ENCODE measurements at regions not wholly inside any gene's neighbourhood (a gene's known extent, or its start where the extent isn't known, plus 50 kb on each side); places are given as distances from the start of the nearest gene placed in this dataset.
"Not testable (repeated sequence)": the region's sequence is repeated elsewhere in the genome, so short reads cannot be mapped to it uniquely, and the experiment has no call there.

DNA sequence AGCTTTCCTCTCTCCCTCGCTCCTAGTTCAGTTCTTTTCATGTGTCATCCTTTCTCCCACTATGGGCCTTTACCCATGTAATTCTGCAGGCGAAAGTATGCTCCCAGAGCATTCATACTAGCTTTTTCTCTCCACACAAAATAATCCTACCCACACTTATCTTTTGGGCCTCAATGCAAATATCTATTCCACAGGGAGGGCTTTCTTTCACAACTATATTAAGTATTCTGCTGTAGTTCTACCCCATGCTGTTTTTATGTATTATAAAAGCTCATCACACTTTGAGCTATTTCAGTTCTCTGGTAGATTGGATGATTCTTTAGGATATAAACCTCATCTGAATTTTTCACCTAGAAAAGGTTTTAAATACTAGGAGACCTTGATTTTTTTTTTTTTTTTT lies 774.6 kb upstream of the CRIM1 start:
- Mint-ChIP-seq H3K36me3 (ENCODE audit: low read depth) (no peaks in the 10 kb centered on the region), H3K27ac (no peak overlapping the region), H3K4me3 (no peak overlapping the region), H3K4me1 (no peaks in the 10 kb centered on the region), H3K9me3 (peaks cover 8% of the 10 kb centered on the region), H3K27me3 (no peaks in the 10 kb centered on the region)
- no peak for DNase-seq
- POLR2A ChIA-PET, result no interaction called here
- CTCF ChIA-PET, result no interaction called here

- H3K36me3 Mint-ChIP-seq (ENCODE audit: low read depth); CTCF ChIA-PET; H3K4me1 Mint-ChIP-seq; POLR2A ChIA-PET; H3K27me3 Mint-ChIP-seq; H3K27ac Mint-ChIP-seq; H3K4me3 Mint-ChIP-seq; H3K9me3 Mint-ChIP-seq; DNase-seq: not testable (repeated sequence)
These were observed 787.0 kb upstream of the CRIM1 start for GRCh38 chr2:35568574-35568973.

DNA sequence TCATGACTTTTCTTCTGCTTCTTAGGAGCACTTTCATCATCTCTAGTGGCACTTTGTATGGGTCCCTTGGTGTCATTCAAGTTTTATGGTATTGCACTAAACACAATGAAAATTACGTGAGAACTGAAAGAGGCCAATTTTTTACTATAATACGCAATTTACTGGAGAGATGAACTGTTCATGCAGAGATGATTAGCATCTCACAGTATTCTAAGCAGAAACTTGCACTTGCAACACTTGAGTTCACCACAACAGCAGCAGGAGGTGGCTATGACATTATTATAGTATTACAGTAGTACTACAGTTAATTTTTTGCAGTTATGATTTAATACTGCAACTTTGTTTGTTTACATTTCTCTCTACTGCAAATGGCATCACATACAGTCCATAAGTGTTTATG lies 793.1 kb upstream of the CRIM1 start:
- no peak for DNase-seq
- Mint-ChIP-seq H3K36me3 (ENCODE audit: low read depth) (no peaks in the 10 kb centered on the region), H3K4me3 (no peak overlapping the region), H3K4me1 (no peaks in the 10 kb centered on the region), H3K27ac (no peak overlapping the region), H3K9me3 (peaks cover 6% of the 10 kb centered on the region), H3K27me3 (no peaks in the 10 kb centered on the region)
- CTCF ChIA-PET, result no interaction called here
- POLR2A ChIA-PET, result no interaction called here

DNA sequence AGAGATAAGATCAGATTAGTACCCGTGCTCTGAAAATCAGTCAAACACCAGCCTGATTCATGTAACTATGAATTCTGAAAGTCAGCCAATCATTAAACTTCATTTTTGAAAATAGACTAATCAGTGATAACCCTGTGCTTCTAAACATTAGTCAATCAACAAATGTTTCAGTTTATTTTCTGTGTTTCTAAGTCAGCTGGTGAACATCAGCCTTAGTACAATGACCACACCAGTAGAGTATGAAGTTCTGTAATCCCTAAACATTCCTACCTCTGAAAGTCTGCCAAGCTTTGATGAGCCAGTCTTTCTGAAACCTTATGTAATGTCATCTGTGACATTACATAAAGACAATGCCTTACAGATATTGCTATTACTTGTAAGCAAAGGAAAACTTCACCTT lies 807.4 kb upstream of the CRIM1 start:
- DNase-seq, result no peak
- H3K9me3 Mint-ChIP-seq, result no peaks in the 10 kb centered on the region
- POLR2A ChIA-PET, result no interaction called here
- no peaks in the 10 kb centered on the region for H3K36me3 Mint-ChIP-seq (ENCODE audit: low read depth)
- H3K27ac Mint-ChIP-seq, result no peak overlapping the region
- H3K27me3 Mint-ChIP-seq, result no peaks in the 10 kb centered on the region
- no peak overlapping the region for H3K4me3 Mint-ChIP-seq
- no peaks in the 10 kb centered on the region for H3K4me1 Mint-ChIP-seq
- CTCF ChIA-PET, result no interaction called here

DNA sequence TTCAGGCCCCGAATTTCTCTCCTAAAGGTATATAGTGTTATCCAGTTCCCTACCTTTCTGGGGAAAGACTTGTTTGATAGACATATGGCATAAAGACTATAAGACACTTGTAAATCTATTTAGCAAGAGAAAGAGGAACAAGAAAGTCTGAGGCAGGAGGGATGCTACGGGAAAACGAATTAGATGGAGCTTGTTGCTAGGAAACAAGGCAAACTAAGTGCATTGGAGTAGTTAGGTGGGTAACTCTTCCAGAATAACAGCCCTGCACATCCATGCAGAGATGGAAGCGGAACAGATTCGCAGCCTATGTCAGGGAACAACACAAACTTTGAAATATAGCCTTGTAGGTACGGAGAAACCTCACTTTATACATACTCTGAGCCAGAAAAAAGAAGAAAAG lies 810.3 kb upstream of the CRIM1 start:
- CTCF ChIA-PET, result interaction anchor here (0.8 kb wide), 1 partner anchor 405 kb away, joined by 3 read pairs; no protein-coding TSS in a partner anchor
- H3K27ac Mint-ChIP-seq, result no peak overlapping the region
- H3K36me3 Mint-ChIP-seq (ENCODE audit: low read depth), result no peaks in the 10 kb centered on the region
- no peaks in the 10 kb centered on the region for H3K9me3 Mint-ChIP-seq
- H3K4me3 Mint-ChIP-seq, result no peak overlapping the region
- H3K27me3 Mint-ChIP-seq, result no peaks in the 10 kb centered on the region
- H3K4me1 Mint-ChIP-seq, result no peaks in the 10 kb centered on the region
- DNase-seq, result no peak
- POLR2A ChIA-PET, result no interaction called here

DNA sequence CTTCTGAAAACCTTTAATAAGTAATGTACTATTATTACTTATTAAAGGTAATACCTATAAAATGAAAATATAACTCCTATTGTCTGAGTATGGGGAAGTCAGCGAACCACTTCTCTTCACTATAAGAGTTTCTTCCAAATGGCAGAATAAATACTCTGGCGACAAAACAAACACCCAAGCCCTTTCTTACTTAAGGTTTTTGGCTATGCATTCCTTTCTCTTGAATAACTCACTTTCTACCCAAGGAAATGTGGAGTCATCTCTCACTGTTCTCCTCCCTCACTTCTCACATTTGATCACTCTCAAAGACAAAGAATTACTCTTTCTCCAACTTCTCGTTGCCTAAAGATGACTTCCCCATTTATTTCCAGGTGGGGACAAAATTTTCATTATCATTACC lies 816.8 kb upstream of the CRIM1 start:
- no peak overlapping the region for H3K4me3 Mint-ChIP-seq
- ChIA-PET POLR2A (no interaction called here), CTCF (no interaction called here)
- H3K4me1 Mint-ChIP-seq, result no peaks in the 10 kb centered on the region
- H3K9me3 Mint-ChIP-seq, result no peaks in the 10 kb centered on the region
- H3K36me3 Mint-ChIP-seq (ENCODE audit: low read depth), result no peaks in the 10 kb centered on the region
- H3K27ac Mint-ChIP-seq, result no peak overlapping the region
- H3K27me3 Mint-ChIP-seq, result no peaks in the 10 kb centered on the region
- DNase-seq, result no peak

DNA sequence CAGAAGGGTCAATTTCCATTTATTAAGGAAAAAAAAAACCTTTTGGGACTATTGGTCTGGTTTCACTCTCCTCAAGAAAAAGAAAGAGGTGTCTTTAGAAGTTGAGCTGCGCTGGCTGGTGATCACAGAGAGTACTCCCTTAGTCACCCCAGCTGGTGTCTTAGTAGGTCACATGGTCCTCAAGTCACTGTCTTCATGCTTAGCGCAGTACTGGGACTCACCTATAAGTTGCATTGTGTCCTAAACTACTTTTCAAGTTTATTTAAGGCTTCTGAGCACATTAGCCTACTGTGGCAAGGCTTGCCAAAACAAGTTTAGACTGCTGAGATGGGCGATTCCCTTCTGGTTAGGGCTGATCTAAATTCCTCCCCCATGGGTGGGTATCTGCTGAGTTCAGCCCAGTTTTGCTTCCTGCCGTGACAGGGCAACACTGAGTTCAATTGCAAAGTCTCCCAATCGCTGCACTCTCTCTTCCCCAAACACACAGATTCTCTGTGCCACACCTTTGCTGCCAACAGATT lies 824.9 kb upstream of the CRIM1 start:
- Mint-ChIP-seq H3K27ac (no peak overlapping the region), H3K4me3 (no peak overlapping the region), H3K9me3 (peaks cover 10% of the 10 kb centered on the region), H3K4me1 (no peaks in the 10 kb centered on the region), H3K36me3 (ENCODE audit: low read depth) (no peaks in the 10 kb centered on the region), H3K27me3 (no peaks in the 10 kb centered on the region)
- ChIA-PET CTCF (no interaction called here), POLR2A (no interaction called here)
- DNase-seq, result no peak

- ChIA-PET CTCF (no interaction called here), POLR2A (no interaction called here)
- Mint-ChIP-seq H3K27ac (no peak overlapping the region), H3K9me3 (peaks cover 14% of the 10 kb centered on the region), H3K27me3 (no peaks in the 10 kb centered on the region), H3K4me3 (no peak overlapping the region), H3K36me3 (ENCODE audit: low read depth) (no peaks in the 10 kb centered on the region), H3K4me1 (no peaks in the 10 kb centered on the region)
- DNase-seq, result no peak
These were observed 828.8 kb upstream of the CRIM1 start for GRCh38 chr2:35526741-35527140.

- H3K9me3 Mint-ChIP-seq, result peaks cover 12% of the 10 kb centered on the region
- H3K27ac Mint-ChIP-seq, result no peak overlapping the region
- ChIA-PET CTCF (no interaction called here), POLR2A (no interaction called here)
- no peaks in the 10 kb centered on the region for H3K27me3 Mint-ChIP-seq
- no peaks in the 10 kb centered on the region for H3K36me3 Mint-ChIP-seq (ENCODE audit: low read depth)
- DNase-seq, result no peak
- H3K4me1 Mint-ChIP-seq, result no peaks in the 10 kb centered on the region
- H3K4me3 Mint-ChIP-seq, result no peak overlapping the region
These were observed 833.1 kb upstream of the CRIM1 start for GRCh38 chr2:35522450-35522849.

DNA sequence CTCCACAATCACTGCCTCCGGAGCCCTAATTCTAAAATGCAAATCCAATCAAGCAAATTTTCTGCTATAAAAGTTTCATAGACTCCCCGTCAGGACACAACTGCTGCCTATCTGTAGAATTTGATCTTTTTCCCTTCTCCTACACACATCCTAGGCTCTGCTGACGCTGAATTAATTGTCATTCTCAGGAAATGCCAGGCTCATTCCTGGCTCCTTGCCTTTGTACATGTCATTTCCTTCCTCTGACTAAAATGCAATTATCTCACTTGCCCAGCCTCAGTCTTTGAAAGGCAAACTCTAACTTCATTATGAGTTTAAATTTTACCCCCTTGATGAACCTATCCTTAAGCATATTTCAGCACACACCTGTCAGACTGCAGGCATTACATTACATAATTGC lies 844.9 kb upstream of the CRIM1 start:
- H3K27ac Mint-ChIP-seq, result no peak overlapping the region
- no peaks in the 10 kb centered on the region for H3K36me3 Mint-ChIP-seq (ENCODE audit: low read depth)
- CTCF ChIA-PET, result no interaction called here
- POLR2A ChIA-PET, result no interaction called here
- no peaks in the 10 kb centered on the region for H3K27me3 Mint-ChIP-seq
- no peaks in the 10 kb centered on the region for H3K4me1 Mint-ChIP-seq
- H3K4me3 Mint-ChIP-seq, result no peak overlapping the region
- H3K9me3 Mint-ChIP-seq, result peaks cover 14% of the 10 kb centered on the region
- DNase-seq, result no peak

DNA sequence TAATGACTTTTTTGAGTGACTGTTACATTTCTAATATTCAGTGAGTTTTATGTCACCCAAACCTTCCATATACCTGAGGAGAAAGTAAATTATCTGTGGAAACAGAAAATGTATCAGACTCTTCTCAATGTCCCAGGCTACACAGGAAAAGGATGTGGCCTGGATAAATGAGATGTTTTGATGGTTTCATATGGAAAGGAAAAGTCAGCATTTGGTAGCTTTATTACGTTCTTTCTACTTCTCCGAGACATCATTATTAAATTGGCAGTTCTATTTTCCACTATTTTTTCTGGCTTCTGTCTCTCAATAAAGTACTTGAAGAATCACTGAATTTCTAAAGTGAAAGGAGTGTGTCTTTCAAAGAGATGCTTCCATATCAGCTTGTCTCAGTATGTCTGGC lies 847.0 kb upstream of the CRIM1 start:
- Mint-ChIP-seq H3K36me3 (ENCODE audit: low read depth) (no peaks in the 10 kb centered on the region), H3K4me1 (no peaks in the 10 kb centered on the region), H3K27ac (no peak overlapping the region), H3K9me3 (peaks cover 8% of the 10 kb centered on the region), H3K27me3 (no peaks in the 10 kb centered on the region), H3K4me3 (no peak overlapping the region)
- no peak for DNase-seq
- ChIA-PET POLR2A (no interaction called here), CTCF (no interaction called here)

GRCh38 chr2:35504419-35504818 lies 851.2 kb upstream of the CRIM1 start:
- no peaks in the 10 kb centered on the region for H3K4me1 Mint-ChIP-seq
- H3K27ac Mint-ChIP-seq, result no peak overlapping the region
- ChIA-PET POLR2A (no interaction called here), CTCF (no interaction called here)
- no peak for DNase-seq
- H3K36me3 Mint-ChIP-seq (ENCODE audit: low read depth), result no peaks in the 10 kb centered on the region
- H3K4me3 Mint-ChIP-seq, result no peak overlapping the region
- no peaks in the 10 kb centered on the region for H3K9me3 Mint-ChIP-seq
- H3K27me3 Mint-ChIP-seq, result no peaks in the 10 kb centered on the region

DNA sequence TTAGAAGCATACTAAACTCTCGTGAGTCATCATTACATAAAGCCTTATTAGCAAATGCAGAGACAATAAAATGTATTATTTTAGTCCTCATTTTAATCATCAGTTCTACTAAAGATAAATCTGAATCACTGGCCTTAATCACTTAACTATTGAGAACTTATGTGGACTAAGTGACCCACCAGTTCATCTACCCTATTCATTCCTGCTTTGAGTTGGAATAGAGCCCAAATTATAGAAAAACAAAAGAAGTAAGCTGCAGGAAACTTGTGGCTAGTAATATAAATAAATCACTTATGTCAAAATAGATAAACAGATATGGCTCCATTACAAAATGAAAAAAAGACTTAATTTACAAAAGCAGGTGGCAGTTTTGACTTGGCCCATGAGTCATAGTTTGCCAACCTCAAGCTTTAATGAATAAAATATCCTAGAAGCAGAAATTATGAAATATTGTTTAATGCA lies 851.8 kb upstream of the CRIM1 start:
- CTCF ChIA-PET, result no interaction called here
- no peaks in the 10 kb centered on the region for H3K27me3 Mint-ChIP-seq
- no peaks in the 10 kb centered on the region for H3K9me3 Mint-ChIP-seq
- H3K4me1 Mint-ChIP-seq, result no peaks in the 10 kb centered on the region
- H3K36me3 Mint-ChIP-seq (ENCODE audit: low read depth), result no peaks in the 10 kb centered on the region
- no peak overlapping the region for H3K27ac Mint-ChIP-seq
- POLR2A ChIA-PET, result no interaction called here
- H3K4me3 Mint-ChIP-seq, result no peak overlapping the region
- no peak for DNase-seq

- no peak for DNase-seq
- Mint-ChIP-seq H3K4me3 (no peak overlapping the region), H3K36me3 (ENCODE audit: low read depth) (no peaks in the 10 kb centered on the region), H3K4me1 (no peaks in the 10 kb centered on the region), H3K27ac (no peak overlapping the region), H3K9me3 (no peaks in the 10 kb centered on the region), H3K27me3 (no peaks in the 10 kb centered on the region)
- ChIA-PET CTCF (no interaction called here), POLR2A (no interaction called here)
These were observed 852.3 kb upstream of the CRIM1 start for GRCh38 chr2:35503311-35503710.

- DNase-seq, result no peak
- Mint-ChIP-seq H3K36me3 (ENCODE audit: low read depth) (no peaks in the 10 kb centered on the region), H3K27me3 (no peaks in the 10 kb centered on the region), H3K9me3 (no peaks in the 10 kb centered on the region), H3K4me3 (no peak overlapping the region), H3K27ac (no peak overlapping the region), H3K4me1 (no peaks in the 10 kb centered on the region)
- POLR2A ChIA-PET, result no interaction called here
- CTCF ChIA-PET, result no interaction called here
These were observed 854.5 kb upstream of the CRIM1 start for GRCh38 chr2:35501076-35501475.

Data from activated CD4-positive, alpha-beta T cell treated with anti-CD3 and anti-CD28 coated beads, Interleukin-2, amount 10 ng/mL, durations not matched to agents 7 days and 5 days (primary cell).